Activated gamma-delta T cell (primary cell): ENCODE measurements at regions not wholly inside any gene's neighbourhood (a gene's known extent, or its start where the extent isn't known, plus 50 kb on each side); places are given as distances from the start of the nearest gene placed in this dataset.

Experiments
- DNase-seq: peaks from one replicate; lab custom pipeline; 2025; lab: John Stamatoyannopoulos, UW

DNA sequence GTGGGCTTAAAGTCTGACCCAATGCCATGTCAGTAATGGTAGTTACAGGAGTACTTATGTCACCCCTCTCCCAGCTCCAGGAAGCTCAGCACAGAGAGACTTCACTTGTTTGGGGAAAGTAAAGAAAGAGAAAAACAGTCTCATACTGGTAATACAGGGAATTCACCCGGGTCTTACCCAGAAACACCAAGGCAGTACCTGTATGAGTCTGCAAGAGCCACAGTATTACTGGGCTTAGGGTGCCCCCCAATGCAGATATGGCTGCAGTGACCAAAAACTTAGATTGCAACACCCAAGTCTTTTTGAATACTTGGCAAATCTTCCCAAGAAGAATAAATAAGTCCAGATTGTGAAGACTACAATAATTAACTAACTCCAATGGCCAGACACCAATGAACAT is 622.1 kb downstream of the IGSF11 start:
- DNase-seq, result no peak

GRCh38 chr3:118425272-118425837 is 609.3 kb downstream of the IGSF11 start:
- no peak for DNase-seq

GRCh38 chr3:118433825-118434224 is 600.8 kb downstream of the IGSF11 start:
- no peak for DNase-seq

GRCh38 chr3:118435851-118436350 is 598.7 kb downstream of the IGSF11 start:
- DNase-seq, result no peak

GRCh38 chr3:118436697-118437262 is 597.9 kb downstream of the IGSF11 start:
- no peak for DNase-seq

DNA sequence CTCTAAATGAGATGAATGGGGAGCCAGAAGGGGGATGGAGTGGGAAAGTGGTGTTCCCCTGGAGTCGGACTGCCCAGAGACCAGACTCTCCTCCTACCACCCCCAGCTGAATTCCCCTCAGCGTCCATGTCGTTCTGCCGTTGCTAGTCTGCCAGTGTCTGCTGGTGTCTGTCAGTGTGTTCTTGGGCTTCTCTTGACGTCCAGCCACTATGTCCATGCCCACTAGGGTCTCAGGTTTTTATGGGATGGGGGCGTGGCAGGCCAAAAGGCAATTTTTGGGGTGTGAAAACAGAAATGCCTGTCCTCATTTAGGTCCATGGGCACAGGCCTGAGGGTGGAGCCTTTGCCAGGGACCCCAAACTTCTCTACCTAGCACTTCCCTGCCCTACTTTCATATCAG is 589.6 kb downstream of the IGSF11 start:
- DNase-seq, result no peak

DNA sequence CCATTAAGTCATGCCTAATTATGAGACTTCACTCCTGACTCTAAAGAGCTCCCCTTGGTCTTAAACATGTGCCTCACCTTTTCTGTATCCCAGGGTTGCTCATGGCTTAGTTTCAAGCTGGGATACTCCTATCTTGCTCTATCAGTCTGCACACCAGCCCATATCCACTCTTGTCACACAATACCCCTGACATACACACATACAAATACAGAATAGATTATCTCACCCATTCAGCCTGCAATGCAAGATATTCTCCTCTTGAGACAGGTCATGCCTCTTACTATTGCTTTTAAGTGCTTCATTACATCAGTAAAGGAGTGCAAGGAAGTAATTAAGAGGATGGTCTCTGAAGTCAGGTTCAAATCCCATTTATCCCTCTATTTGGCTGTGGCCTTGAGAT is 587.3 kb downstream of the IGSF11 start:
- DNase-seq, result no peak

DNA sequence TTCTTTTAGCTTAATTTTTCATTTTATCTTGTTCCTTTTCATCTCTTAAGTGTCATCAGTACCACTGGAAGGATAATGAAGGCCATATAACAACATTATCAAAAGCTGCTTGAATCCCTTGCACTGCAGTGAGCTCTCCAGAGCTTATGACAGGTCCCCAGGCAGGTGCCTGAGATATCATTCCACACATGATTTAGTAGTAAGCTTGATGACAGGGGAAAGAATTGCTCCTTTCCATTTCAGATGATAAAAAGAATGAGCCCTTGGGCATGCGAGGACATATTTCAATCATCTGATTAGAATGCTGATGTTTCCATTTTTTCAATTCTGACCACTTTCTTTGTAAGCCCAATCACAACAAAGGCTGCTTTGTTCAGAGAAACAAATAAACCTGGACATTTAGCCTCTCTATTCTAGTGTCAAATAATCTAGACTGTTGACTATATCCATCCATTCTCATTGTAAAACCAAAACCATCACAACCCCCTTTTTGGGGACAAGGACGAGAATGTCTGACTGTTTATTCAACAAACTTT is 567.8 kb downstream of the IGSF11 start:
- no peak for DNase-seq

DNA sequence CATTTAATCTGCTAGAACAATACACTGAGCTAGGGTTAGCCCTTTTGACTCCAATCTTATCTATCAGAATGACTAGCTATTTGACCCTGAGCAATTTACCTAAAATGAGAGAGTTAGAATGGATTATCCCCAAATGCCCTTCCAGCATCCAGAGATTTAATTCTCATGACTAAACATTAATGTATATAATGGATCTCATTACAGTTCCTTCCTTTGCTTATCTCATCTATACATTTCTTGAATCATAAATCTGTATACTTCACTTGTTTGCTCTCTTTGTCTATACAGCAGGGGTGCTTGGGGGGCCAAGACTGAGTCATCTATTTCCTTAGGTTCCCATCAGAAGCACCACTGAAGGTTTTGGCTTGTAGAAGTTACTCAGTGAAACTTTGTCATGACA is 565.8 kb downstream of the IGSF11 start:
- DNase-seq, result no peak

DNA sequence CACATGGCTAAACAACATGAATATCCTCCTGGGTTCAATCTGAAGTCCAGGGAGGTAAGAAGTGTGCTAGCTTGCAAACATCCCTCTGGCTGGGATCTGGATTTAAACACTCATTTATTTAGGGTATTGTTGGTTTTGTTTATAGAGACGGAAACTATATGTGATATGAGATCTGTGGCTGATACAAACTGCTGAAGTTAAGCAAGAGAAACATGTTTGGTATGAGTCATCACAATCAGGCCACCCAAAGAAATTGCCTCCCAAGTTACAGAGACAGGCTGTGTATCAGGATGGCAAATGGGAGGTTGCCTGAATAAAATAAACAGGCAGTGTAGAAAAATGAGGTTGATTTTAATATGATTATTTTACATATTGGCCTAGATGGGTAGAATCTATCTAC is 562.1 kb downstream of the IGSF11 start:
- no peak for DNase-seq

DNA sequence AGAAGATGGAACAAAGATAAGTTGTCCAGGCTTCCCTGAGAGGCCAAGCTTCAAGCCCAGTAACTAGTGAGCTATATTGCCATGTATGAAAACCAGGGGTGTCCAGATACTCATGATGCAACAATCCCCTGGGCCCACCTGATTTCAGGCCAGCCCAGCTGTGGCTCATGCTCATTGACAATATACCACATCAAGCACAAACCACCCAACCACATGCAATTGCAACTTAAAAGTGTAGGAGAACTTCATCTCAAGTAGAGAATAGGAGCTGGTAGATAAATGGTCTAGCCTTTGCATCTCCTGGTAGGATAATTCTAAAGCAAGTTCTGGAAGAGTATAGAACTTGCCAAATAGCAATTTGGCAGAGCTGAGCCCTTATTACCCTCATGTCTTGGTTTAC is 561.3 kb downstream of the IGSF11 start:
- no peak for DNase-seq

GRCh38 chr3:118476885-118477618 is 557.6 kb downstream of the IGSF11 start:
- no peak for DNase-seq

DNA sequence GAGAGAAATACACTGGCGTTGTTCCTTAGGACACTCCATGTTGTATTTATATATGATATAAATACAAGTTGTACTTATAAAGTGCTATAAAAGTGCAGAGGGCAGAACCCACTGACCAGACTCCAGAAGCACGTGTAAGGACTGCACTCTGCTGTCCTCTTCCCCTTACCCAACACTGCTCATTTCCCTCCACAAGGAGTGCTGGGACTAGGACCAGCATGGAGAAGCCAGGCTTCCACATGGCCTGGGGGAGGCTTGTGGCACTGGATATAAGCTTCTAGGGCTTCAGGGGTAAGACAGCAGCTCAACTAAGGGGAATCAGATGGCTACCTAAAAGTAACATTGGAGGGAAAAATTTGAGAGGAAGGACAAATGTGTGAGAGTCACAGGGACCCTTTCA is 556.9 kb downstream of the IGSF11 start:
- DNase-seq, result no peak

- no peak for DNase-seq
Measured at GRCh38 chr3:118478706-118479276, 555.9 kb downstream of the IGSF11 start.

GRCh38 chr3:118479376-118479775 is 555.3 kb downstream of the IGSF11 start:
- no peak for DNase-seq

- DNase-seq, result no peak
Measured at GRCh38 chr3:118480101-118480860, 554.4 kb downstream of the IGSF11 start.

- DNase-seq, result no peak
Measured at GRCh38 chr3:118485693-118486092, 549.0 kb downstream of the IGSF11 start.

DNA sequence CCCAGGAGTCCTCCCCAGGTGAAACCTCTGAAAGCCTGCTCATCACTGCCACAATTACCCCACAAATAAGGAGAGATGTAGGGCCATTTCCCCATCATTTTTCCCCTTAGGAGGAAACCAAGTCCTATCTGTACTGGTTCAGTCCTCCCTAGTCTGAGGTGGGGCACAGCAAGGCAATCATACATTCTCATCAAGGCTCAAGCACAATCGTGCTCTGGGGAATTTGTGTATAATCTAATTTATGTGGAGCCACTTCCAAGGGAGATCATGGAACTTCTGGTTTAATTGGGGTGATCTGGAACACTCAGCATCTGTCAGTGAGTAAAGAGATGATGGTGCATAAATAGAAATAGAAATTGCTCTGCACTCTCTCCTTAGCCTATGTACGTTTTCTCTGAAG is 546.9 kb downstream of the IGSF11 start:
- DNase-seq, result no peak

GRCh38 chr3:118488732-118489131 is 545.9 kb downstream of the IGSF11 start:
- no peak for DNase-seq

- DNase-seq, result no peak
Measured at GRCh38 chr3:118495206-118495605, 539.4 kb downstream of the IGSF11 start.

DNA sequence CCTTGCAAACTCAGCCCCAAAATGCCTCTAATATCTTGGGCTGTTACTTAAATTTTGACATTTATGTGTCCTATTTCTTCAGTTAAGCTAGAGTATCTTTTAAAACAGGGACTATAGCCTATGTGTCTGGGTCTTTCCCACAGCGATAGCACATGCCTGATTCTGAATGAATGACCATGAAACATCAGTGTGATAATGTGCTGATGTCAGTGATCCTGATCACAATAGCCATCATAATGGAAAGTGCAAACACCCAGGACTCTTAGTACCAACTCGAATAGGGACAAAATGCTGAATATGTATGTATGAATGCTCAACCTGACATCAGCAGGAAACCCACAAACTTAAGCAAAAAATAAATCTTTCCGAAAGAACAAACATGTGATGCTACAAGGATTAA is 537.4 kb downstream of the IGSF11 start:
- no peak for DNase-seq

GRCh38 chr3:118501152-118501551 is 533.5 kb downstream of the IGSF11 start:
- no peak for DNase-seq
